Prostate gland (tissue), 2 donors: ENCODE measurements at regions not wholly inside any gene's neighbourhood (a gene's known extent, or its start where the extent isn't known, plus 50 kb on each side); places are given as distances from the start of the nearest gene placed in this dataset.

Experiments used
- DNase-seq: peaks from one replicate; pipeline ENCODE4 v3.0.0-alpha.2; 2019; ENCODE audit warnings: low spot score
- H3K27ac ChIP-seq, 2 donors: fragments of 200-600 bp; sonication (generic); 2 replicates each; pipeline ENCODE4 v1.5.1; 2017 to 2019
- H3K27me3 ChIP-seq: fragments of 200-600 bp; sonication (generic); replicated peaks from 2 replicates; pipeline ENCODE4 v1.5.1; 2019; ENCODE audit not compliant: insufficient read depth
- H3K36me3 ChIP-seq, 2 donors: fragments of 200-600 bp; sonication (generic); 1 replicate in 1 of 2; 2 replicates in 1 of 2; pipeline versions ENCODE4 v1.5.1 to v1.8.1; 2017 to 2019
- H3K4me1 ChIP-seq: fragments of 200-600 bp; sonication (generic); replicated peaks from 2 replicates; pipeline ENCODE4 v1.5.1; 2019
- H3K4me3 ChIP-seq, 2 donors: fragments of 200-600 bp; sonication (generic); 2 replicates each; pipeline ENCODE4 v1.5.1; 2017 to 2019
- H3K9me3 ChIP-seq: fragments of 200-600 bp; sonication (generic); 2 replicates; pipeline ENCODE4 v1.5.1; 2017
- CTCF ChIP-seq, 4 experiments: fragments of 200-600 bp in 2 of 4; fragments of 450-650 bp in 2 of 4; sonication (generic) in 2 of 4; IDR thresholded peaks; 1 replicate in 3 of 4; 2 replicates in 1 of 4; pipeline ENCODE4 v1.5.1; 2016 to 2019; ENCODE audit warnings: antibody characterized with exemption in 4 of 4, mild to moderate bottlenecking in 2 of 4, moderate library complexity in 2 of 4
- POLR2A ChIP-seq: fragments of 450-650 bp; IDR thresholded peaks from one replicate; pipeline ENCODE4 v1.6.1; 2016; ENCODE audit warnings: antibody characterized with exemption, mild to moderate bottlenecking
- POLR2AphosphoS5 ChIP-seq: sonication (generic); formaldehyde crosslinking; IDR thresholded peaks from one replicate; pipeline ENCODE4 v1.6.1; 2017; ENCODE audit warnings: antibody characterized with exemption
- WGBS: methylation state at CpG from one replicate; pipeline ENCODE4 v1.1.5; 2018; 5-methylcytosine and 5-hydroxymethylcytosine counted together
- intact Hi-C: fragments of 100-400 bp; cut with DNase I; formaldehyde crosslinking; loops from one replicate; pipeline ENCODE4 v1.14.2; 2022

- intact Hi-C loops: no loop called here
- no peaks in the 10 kb centered on the region for H3K9me3 ChIP-seq
- no peaks in the 10 kb centered on the region for H3K36me3 ChIP-seq
- H3K27ac ChIP-seq: no peak overlapping the region
- no peak for DNase-seq
- H3K4me1 ChIP-seq: no peaks in the 10 kb centered on the region
- no peak overlapping the region for H3K4me3 ChIP-seq
- TF ChIP-seq CTCF (IDR thresholded peaks at IDR 0.05) (no peak), POLR2AphosphoS5 (no peak), POLR2A (no peak)
- H3K27me3 ChIP-seq: no peaks in the 10 kb centered on the region
- WGBS: 71% methylated on average over 2 of the region's 2 CpGs
Observed at GRCh38 chr10:53597835-53598251, 825.3 kb upstream of the MBL2 start.

- Histone ChIP-seq H3K9me3 (no peaks in the 10 kb centered on the region), H3K27me3 (no peaks in the 10 kb centered on the region), H3K4me1 (no peaks in the 10 kb centered on the region), H3K4me3 (no peak overlapping the region), H3K27ac (no peak overlapping the region), H3K36me3 (no peaks in the 10 kb centered on the region)
- 98% methylated on average over 2 of the region's 2 CpGs for WGBS
- intact Hi-C loops: no loop called here
- TF ChIP-seq POLR2A: no peak
- peak in 1 of 4 experiments; percentile 12 for TF ChIP-seq CTCF (IDR thresholded peaks at IDR 0.05)
- DNase-seq: no peak
Observed at GRCh38 chr10:53580465-53580864, 807.9 kb upstream of the MBL2 start.

- WGBS: 42% methylated on average over 1 of the region's 1 CpG
- Histone ChIP-seq H3K4me1 (no peaks in the 10 kb centered on the region), H3K27ac (no peak overlapping the region), H3K4me3 (no peak overlapping the region), H3K36me3 (no peaks in the 10 kb centered on the region), H3K27me3 (no peaks in the 10 kb centered on the region), H3K9me3 (no peaks in the 10 kb centered on the region)
- intact Hi-C loops: no loop called here
- no peak for DNase-seq
- no peak for TF ChIP-seq POLR2AphosphoS5
- TF ChIP-seq POLR2A: no peak
- TF ChIP-seq CTCF (IDR thresholded peaks at IDR 0.05): no peak
Observed at GRCh38 chr10:53579773-53580172, 807.2 kb upstream of the MBL2 start.

GRCh38 chr10:53574024-53574423 is 801.4 kb upstream of the MBL2 start:
- H3K27ac ChIP-seq: no peak overlapping the region
- H3K36me3 ChIP-seq: no peaks in the 10 kb centered on the region
- H3K9me3 ChIP-seq: no peaks in the 10 kb centered on the region
- intact Hi-C loops: no loop called here
- no peak for DNase-seq
- H3K4me1 ChIP-seq: no peaks in the 10 kb centered on the region
- no peaks in the 10 kb centered on the region for H3K27me3 ChIP-seq
- H3K4me3 ChIP-seq: no peak overlapping the region
- 77% methylated on average over 3 of the region's 3 CpGs for WGBS
- TF ChIP-seq CTCF (IDR thresholded peaks at IDR 0.05) (no peak), POLR2A (no peak), POLR2AphosphoS5 (no peak)

GRCh38 chr10:53573498-53573897 is 800.9 kb upstream of the MBL2 start:
- no peak for DNase-seq
- H3K36me3 ChIP-seq: no peaks in the 10 kb centered on the region
- H3K4me1 ChIP-seq: no peaks in the 10 kb centered on the region
- H3K4me3 ChIP-seq: no peak overlapping the region
- intact Hi-C loops: no loop called here
- TF ChIP-seq POLR2AphosphoS5 (no peak), POLR2A (no peak)
- H3K27me3 ChIP-seq: no peaks in the 10 kb centered on the region
- no peaks in the 10 kb centered on the region for H3K9me3 ChIP-seq
- no peak overlapping the region for H3K27ac ChIP-seq
